ENCODE measurements at regions not wholly inside any gene's neighbourhood (a gene's known extent, or its start where the extent isn't known, plus 50 kb on each side); places are given as distances from the start of the nearest gene placed in this dataset.

GRCh38 chr16:76201385-76201784 lies 75.8 kb upstream of the CNTNAP4 start:
- TF ChIP-seq CTCF (IDR thresholded peaks at IDR 0.05; ENCODE audit: poor library complexity) (no peak), EZH2phosphoT487 (IDR thresholded peaks at IDR 0.05; ENCODE audit: low read depth, severe bottlenecking, unreplicated experiment) (no peak)

Measured in hepatocyte (in vitro differentiated cells).